HG02571 (cell line): ENCODE measurements at regions not wholly inside any gene's neighbourhood (a gene's known extent, or its start where the extent isn't known, plus 50 kb on each side); places are given as distances from the start of the nearest gene placed in this dataset.
"Not testable (repeated sequence)": the region's sequence is repeated elsewhere in the genome, so short reads cannot be mapped to it uniquely, and the experiment has no call there.

ENCODE experiments used
- ATAC-seq: cut with Tn5 transposase; IDR thresholded peaks from one replicate; pipeline ENCODE4 v1.9.1; 2021; ENCODE audit warnings: mild to moderate bottlenecking, moderate library complexity; ENCODE audit not compliant: unreplicated experiment

DNA sequence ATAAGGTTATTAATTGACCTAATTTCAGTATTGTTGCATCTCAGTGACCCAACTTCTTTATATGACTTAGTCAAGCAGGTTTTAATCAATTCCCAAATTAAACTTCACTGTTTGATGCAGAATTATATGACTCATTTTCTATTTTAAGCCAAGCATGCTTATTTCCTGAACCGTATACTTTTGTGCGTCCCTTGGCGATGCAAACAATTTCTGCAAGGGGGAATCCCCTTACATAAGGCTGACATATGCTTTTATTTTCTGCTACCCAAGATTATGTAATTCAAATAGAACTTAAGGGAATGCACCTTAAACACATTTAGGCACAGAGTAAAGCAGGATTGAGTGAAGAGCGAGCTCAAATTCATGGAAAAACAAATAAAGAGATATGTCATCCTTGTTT, 303.9 kb downstream of the PDCD6IP start:
- no peak for ATAC-seq

DNA sequence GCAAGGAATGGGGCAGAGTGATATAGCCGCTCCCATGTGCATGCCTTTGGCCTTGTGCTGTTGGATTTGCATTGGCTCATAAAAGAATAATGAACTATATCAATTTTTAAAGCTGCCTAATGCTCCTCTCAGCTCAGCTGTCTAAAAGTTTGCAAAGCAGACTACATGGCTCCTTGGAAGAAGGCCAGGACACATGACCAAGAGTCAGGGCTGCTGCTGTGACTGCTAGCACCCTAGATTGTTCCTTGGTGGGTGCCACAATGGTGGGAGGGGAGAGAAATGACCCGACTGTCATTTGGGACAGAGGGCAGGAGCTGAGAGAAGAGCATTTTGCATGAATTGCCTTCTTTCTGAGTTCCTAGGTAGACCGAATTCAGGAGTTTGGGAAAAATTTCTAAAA, 307.9 kb downstream of the PDCD6IP start:
- no peak for ATAC-seq

GRCh38 chr3:34106879-34107278, 308.4 kb downstream of the PDCD6IP start:
- no peak for ATAC-seq

GRCh38 chr3:34107669-34108068, 309.2 kb downstream of the PDCD6IP start:
- peak; percentile 55 for ATAC-seq

- ATAC-seq, result no peak
These were observed 310.6 kb downstream of the PDCD6IP start for GRCh38 chr3:34109021-34109420.

DNA sequence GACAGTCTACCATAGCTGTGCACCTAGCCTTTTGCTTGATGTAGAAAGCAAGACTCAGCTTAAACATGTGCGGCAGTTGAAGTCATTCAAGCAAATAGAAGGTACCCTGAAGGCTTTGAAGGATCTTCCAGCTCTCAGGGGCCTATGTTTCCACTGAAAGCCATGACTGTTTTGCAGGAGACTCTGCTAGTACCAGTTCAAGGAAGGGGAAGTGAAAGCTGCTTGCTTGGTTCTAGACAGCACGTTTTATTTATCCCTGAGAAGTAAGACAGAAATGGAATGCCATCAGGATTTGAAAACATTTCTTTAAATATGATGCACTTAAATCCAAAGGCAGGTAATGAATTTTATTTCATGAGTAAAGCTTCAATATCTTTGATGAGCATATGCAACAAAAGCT, 311.4 kb downstream of the PDCD6IP start:
- no peak for ATAC-seq

GRCh38 chr3:34111361-34111760, 312.9 kb downstream of the PDCD6IP start:
- no peak for ATAC-seq

- ATAC-seq, result not testable (repeated sequence)
These were observed 313.8 kb downstream of the PDCD6IP start for GRCh38 chr3:34112261-34112660.

DNA sequence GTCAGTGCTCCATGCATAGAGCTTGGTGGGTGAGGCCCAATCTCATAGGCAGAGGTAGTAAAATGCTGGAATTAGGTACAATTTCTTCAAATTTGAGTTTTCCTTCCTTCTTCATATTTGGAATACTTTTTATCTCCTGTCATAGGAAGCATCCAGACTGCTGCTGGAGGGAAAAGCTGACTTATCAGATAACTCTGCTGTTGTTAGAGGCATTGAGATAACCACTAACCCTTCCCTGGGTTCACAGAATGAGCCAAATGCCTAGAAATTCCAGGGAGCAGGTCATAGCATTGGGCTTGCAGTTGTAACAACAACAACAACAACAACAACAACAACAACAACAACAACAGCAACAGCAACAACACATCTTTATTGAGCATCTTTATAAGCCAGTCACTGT, 332.7 kb downstream of the PDCD6IP start:
- ATAC-seq, result no peak

GRCh38 chr3:34132069-34132692, 333.8 kb downstream of the PDCD6IP start:
- no peak for ATAC-seq

GRCh38 chr3:34139566-34139965, 341.1 kb downstream of the PDCD6IP start:
- ATAC-seq, result no peak

DNA sequence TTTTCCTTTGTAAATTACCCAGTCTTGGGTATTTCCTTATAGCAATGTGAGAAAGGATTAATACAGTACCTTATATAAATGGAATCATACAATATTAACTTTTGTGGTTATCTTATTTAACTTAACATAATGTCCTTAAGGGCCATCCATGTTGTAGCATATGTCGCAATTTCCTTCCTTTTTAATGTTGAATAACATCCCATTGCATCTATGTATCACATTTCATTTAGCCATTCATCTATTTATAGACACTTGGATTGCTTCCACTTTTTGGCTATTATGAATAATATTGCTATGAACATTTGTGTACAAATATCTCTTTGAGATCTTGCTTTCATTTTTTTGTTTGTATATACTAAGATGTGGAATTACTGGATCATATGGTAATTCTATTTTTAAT, 342.2 kb downstream of the PDCD6IP start:
- no peak for ATAC-seq

DNA sequence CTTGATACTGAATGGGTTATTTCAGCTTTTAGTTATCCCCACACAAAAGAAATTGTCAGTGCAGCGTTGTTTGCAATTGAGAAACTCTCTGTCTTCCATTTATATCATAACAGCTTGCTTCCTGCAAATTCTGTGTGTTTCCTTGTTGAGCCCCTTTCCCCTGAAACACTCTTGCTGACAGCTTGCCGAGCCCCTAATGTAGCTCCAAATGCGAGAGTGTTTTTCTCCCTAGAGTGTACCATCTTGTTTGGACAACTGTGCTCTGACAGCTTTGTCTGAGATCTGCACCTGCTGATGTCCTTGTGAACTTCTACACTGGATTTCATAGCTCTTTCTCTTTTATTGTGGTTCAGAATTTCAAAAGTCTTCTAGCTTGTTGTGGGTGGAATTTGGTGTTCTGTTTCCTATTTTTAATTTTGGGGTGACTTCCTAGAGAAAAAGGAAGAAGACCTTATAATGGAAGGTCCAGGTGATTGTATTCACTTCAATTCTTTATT, 343.5 kb downstream of the PDCD6IP start:
- ATAC-seq, result no peak

DNA sequence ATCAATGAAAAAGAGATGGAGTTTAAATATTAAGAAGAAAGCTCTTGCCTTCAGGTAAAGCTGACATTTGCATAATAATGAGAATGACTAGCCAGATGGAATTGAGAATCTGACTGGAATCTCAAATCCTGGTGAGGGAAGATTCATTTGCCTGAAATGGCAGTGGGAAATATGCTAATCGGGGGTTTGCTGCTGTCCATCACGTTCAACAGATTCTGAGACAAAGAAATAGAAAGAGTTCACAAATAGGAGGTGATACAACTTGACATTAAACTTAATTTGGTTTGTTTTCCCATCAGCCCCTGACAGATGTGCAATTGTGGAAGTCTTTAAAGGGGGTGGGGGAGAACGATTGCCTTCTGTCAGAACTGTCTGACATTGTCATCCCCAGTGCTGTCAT, 347.4 kb downstream of the PDCD6IP start:
- ATAC-seq, result no peak

DNA sequence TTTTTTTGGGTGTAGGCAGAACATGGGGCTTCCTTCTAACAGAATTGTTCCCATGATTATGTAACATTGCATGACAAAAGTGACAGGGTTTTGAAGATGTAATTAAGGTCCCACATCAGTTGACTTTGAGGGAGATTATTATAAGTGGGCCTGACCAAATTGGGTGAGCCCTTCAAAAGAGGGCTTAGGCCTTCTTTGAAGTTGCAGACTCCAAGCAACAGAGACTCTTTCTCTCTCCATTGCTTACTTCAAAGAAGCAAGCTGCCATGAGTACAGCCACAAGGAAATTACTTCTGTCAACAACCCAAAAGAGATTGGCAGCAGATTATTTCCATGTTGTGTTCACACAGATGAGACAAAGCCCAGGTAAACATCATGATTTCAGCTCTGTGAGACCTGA, 348.2 kb downstream of the PDCD6IP start:
- no peak for ATAC-seq

GRCh38 chr3:34150992-34151391, 352.6 kb downstream of the PDCD6IP start:
- ATAC-seq, result no peak

DNA sequence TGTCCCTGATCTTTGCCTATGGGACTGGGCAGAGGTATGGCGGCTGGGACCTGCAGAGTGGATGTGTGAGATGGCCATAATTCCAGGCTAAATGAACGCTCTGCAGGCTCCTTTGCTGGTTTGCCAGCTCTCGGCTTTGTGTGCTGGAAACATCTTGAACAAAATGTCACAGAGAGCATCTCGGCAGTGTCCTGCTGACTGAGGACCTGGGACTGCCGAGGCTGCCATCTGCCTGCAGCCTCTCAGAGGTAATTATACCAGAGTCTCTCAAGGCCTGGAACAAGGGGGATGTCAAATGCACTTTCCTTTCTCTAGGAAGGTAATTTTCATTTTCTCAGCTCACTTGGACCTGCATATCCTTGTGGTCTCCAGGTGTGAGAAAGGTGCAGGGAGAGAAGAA, 354.2 kb downstream of the PDCD6IP start:
- no peak for ATAC-seq

- no peak for ATAC-seq
These were observed 356.7 kb downstream of the PDCD6IP start for GRCh38 chr3:34155108-34155507.

- no peak for ATAC-seq
These were observed 357.2 kb downstream of the PDCD6IP start for GRCh38 chr3:34155666-34156065.

- no peak for ATAC-seq
These were observed 359.1 kb downstream of the PDCD6IP start for GRCh38 chr3:34157491-34157890.

DNA sequence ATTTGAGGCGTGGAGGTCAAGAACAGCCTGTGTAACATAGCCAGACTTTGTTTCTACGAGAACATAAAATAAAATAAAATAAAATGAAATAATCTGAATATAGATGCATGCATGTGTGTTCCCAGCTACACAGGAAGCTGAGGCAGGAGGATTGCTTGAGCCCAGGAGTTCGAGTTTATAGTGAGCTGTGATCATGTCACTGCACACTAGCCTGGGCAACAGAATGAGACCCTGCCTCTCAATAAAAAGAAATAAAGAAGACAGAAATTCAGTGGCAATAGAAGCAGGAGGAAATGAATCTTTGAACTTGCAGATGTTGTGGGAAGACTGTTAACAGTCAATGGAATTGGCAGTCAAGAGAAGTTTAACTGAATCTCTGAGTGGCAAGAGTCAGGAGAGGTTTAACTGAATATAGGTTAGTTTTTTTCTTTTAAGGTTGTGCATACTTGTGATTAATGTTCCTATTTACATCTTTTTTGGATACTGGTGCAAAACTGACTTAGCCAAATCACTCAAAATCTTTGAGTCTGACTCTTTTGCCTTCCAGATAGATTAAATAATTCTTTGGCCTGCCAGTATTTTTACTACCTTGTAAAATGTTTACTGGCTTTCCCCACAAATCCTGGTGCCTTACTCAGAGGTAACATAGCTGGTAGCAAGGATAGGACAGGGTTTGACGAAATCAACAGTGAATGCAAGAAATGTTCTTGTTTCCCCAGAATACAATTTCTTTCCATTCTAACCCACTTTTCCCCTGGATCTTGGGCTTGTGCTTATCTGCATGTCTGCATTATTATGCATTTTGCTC, 361.4 kb downstream of the PDCD6IP start:
- ATAC-seq, result no peak

DNA sequence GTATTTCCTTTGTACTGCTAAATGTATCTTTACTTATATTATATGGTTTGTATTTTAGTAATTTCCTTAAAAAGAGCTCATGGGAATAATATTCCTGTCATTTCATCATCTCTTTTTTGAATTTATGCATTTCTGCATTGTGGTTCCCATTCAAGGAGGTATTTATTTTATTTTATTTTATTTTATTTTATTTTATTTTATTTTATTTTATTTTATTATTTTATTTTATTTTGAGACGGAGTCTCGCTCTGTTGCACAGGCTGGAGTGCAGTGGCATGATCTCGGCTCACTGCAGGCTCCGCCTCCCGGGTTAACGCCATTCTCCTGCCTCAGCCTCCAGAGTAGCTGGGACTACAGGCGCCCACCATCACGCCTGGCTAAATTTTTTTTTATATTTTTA, 371.2 kb downstream of the PDCD6IP start:
- ATAC-seq, result not testable (repeated sequence)
